Activated CD4-positive, alpha-beta T cell treated with anti-CD3 and anti-CD28 coated beads, Interleukin-2, Interleukin-6, amounts not matched to agents 100 ng/mL and 50 ng/mL, durations not matched to agents 16 hours and 8 hours (primary cell): ENCODE measurements at regions not wholly inside any gene's neighbourhood (a gene's known extent, or its start where the extent isn't known, plus 50 kb on each side); places are given as distances from the start of the nearest gene placed in this dataset.
"Not testable (repeated sequence)": the region's sequence is repeated elsewhere in the genome, so short reads cannot be mapped to it uniquely, and the experiment has no call there.

Experiments used
- DNase-seq: peaks from one replicate; pipeline ENCODE4 v3.0.0-alpha.2; 2020

GRCh38 chr5:120817044-120817985 lies 353.2 kb downstream of the PRR16 start:
- no peak for DNase-seq

GRCh38 chr5:120818128-120818527 lies 354.0 kb downstream of the PRR16 start:
- DNase-seq = no peak

GRCh38 chr5:120823328-120823727 lies 359.2 kb downstream of the PRR16 start:
- DNase-seq = no peak

- DNase-seq = not testable (repeated sequence)
Observed at GRCh38 chr5:120831646-120832045, 367.5 kb downstream of the PRR16 start.

- no peak for DNase-seq
Observed at GRCh38 chr5:120841830-120842229, 377.7 kb downstream of the PRR16 start.

DNA sequence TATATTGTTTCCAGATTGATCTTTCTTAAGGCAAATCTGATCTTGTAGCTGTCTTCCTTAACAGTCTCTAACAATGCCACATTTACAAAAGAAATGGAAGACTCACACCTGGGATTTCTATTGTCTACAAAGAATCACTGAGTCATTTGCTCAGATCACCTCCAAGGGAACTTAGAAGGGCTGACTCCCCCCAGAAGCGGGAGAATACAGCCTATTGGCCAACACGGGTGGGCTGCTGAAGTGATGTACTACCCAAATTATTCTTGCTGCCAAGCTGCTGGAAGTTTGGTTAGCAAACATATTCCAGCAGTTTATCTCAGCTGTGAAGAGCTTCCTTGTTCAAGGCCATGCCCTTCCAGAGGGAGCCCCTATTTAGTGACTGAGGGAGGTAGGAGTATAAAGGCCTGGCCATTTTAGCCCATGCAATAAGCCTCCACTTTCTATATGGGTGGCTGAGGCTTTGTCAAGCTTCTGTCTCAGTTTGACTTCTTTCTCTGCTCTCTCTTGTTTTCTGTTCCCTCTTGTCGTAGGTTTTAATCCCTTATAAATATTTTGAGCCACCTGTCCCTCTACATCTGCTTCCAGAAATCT lies 379.4 kb downstream of the PRR16 start:
- no peak for DNase-seq

- no peak for DNase-seq
Observed at GRCh38 chr5:120848883-120849282, 384.8 kb downstream of the PRR16 start.

DNA sequence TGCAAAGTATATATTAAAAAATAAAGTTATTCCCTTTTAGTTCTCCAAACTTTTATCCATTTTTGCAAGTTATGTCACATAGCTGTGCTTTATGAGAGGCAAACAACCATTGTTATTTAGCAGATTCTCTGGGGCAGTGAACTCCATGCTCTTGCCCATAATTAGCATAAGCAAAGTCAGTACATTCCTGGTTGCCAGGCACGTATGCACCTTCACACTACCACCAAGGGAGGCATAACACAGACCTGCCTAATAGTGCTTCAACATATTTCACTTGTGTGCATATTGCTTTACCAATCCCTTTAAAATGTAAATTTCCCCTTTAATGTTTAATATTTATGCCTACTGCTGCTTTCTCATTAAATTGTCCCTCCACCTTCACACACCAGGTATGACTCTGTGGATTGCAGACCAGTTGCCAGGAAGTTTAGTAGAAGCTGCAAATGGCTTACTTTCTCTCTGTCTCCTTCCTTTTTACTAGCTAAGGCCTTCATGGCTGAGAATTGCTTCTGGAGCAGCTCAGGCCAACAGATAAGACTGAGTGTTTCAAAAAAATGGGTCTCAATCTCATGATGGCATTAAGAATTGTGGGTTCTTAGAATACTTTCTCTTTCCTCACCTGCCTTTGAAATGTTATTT lies 388.2 kb downstream of the PRR16 start:
- no peak for DNase-seq

- DNase-seq = no peak
Observed at GRCh38 chr5:120866997-120867396, 402.9 kb downstream of the PRR16 start.

DNA sequence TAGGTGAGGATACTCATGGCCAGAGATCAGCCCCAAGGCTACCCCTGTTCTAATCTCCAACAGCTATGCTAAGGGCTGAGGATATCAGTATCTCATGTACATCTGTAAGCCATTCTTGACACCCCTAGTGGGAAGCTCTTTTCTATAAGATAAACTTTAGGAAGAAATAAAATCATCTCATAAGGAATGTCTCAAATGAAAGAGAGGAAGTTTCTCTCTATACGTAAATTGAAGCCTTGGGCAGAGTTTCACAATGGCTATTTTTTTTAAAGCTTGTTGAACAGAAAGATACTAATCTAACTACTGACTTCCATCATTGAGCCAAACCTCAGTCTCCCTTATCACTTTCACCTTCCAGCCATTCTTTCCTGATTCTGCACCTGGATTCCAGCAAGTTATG lies 405.7 kb downstream of the PRR16 start:
- no peak for DNase-seq

GRCh38 chr5:120872297-120872696 lies 408.2 kb downstream of the PRR16 start:
- DNase-seq = no peak

- DNase-seq = no peak
Observed at GRCh38 chr5:120873083-120873482, 409.0 kb downstream of the PRR16 start.

- no peak for DNase-seq
Observed at GRCh38 chr5:120874081-120874862, 410.2 kb downstream of the PRR16 start.

GRCh38 chr5:120882038-120882775 lies 418.1 kb downstream of the PRR16 start:
- DNase-seq = no peak

GRCh38 chr5:120886351-120886860 lies 422.3 kb downstream of the PRR16 start:
- DNase-seq = no peak

GRCh38 chr5:120895660-120896059 lies 431.6 kb downstream of the PRR16 start:
- DNase-seq = no peak

- no peak for DNase-seq
Observed at GRCh38 chr5:120901199-120901598, 437.1 kb downstream of the PRR16 start.

DNA sequence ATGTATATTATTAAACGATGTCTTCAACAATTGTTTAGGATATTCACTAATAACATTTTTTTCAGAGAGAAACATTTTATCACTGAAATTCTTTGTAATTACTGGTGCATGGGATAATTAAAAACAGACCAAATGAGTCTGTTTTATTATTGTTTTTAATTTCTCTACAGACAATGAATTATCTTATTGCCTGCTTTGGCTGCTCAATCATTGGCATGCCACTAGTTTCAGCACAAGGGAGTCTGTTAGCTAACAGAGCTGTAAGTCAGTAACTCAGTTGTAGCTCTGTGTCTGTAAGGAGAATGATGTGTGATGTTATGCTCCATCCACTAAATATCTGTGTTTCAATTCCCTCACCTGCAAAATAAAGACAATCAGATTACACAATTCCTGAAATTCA lies 443.9 kb downstream of the PRR16 start:
- no peak for DNase-seq

GRCh38 chr5:120910629-120911028 lies 446.5 kb downstream of the PRR16 start:
- DNase-seq = no peak

DNA sequence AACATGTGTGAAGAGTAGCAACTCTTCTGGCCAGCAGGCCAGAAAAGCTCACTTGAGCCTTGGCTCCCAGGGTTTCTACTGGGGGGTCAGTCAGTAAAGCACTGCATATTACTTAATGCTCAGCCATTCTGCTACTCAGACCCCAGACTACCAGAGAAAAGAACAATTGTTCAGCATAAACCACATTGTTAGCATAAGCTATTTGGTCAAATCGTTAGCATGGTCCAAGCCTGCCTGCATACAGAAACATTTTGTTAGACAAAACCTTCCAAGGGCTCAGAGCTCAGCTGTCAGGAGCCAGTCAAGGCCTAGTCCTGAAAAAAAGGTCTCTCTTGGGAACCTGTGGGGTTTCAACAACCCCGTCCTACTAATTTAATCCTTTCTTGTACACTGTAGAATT lies 449.3 kb downstream of the PRR16 start:
- DNase-seq = no peak

DNA sequence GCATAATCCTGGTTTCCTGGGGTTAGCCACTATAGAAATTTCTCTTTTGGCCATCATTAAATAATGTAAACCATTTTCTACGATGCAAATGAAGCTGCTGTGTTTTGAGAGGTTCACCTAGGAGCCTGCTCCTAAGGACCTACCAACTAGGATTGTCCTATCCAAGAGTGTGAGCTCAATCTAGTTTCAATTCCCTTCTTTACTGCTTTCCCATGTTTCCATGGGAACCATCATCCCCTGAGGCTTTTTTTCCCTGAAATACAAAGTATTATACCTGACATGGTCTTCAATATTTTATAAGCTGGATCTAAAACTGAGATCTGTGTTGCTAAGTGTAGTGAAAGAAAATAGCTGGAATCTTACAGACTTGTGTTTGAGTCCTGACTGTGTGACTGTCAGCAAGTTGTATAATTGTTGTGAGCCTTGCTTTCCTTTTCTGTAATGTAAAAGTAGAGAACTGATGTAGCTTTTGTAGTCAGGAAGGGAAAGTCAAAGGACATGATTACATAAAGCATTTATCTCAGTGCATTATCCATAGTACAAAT lies 453.2 kb downstream of the PRR16 start:
- no peak for DNase-seq

DNA sequence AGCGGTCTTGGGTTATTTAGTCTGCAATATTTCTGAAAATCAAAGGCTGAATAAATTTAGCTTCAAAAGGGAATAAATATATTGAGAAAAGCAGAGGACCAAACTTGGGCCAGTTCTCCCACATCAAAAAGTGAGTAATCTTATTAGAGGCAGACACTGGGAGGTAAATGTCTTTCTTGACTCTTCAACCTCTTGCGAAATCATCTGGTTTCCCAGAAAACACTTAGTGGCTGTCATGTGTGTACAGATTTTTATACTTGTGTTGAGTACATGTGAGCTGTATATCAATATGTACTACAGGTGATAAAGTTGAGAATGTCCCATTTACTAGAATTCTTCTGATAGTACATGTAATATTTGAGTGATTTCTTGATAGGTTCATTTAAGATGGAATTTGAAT lies 454.9 kb downstream of the PRR16 start:
- DNase-seq = no peak
